Ovary (tissue), 7 donors: ENCODE measurements at regions not wholly inside any gene's neighbourhood (a gene's known extent, or its start where the extent isn't known, plus 50 kb on each side); places are given as distances from the start of the nearest gene placed in this dataset.

Experiments used
- DNase-seq, 5 donors: peaks; one replicate each; pipeline ENCODE4 v3.0.0-alpha.2; 2019 to 2020
- H3K27ac ChIP-seq, 2 donors: fragments of 200-600 bp; one replicate each; pipeline versions ENCODE4 v1.5.1 to v1.8.0; 2019 to 2022
- H3K27me3 ChIP-seq: fragments of 200-600 bp; one replicate; pipeline ENCODE4 v1.8.0; 2022
- H3K36me3 ChIP-seq: fragments of 200-600 bp; sonication (generic); one replicate; pipeline ENCODE4 v1.5.1; 2019
- H3K4me1 ChIP-seq: one replicate; pipeline ENCODE4 v1.8.1; 2013; ENCODE audit warnings: mild to moderate bottlenecking, moderate library complexity; ENCODE audit not compliant: insufficient read depth
- H3K4me3 ChIP-seq: fragments of 200-600 bp; sonication (generic); one replicate; pipeline ENCODE4 v1.5.1; 2017
- H3K9me3 ChIP-seq, 2 donors: fragments of 200-600 bp in 1 of 2; sonication (generic) in 1 of 2; one replicate each; pipeline versions ENCODE4 v1.5.1 to v1.8.1; 2013 to 2019; ENCODE audit warnings: mild to moderate bottlenecking in 1 of 2, moderate library complexity in 1 of 2
- CTCF ChIP-seq, 3 donors: fragments of 450-650 bp in 2 of 3; fragments of 200-600 bp in 1 of 3; IDR thresholded peaks; one replicate each; pipeline versions ENCODE4 v1.5.1 to v1.8.0; 2016 to 2022; ENCODE audit warnings: antibody characterized with exemption in 3 of 3, mild to moderate bottlenecking in 1 of 3
- EP300 ChIP-seq: sonication (generic); formaldehyde crosslinking; IDR thresholded peaks from one replicate; pipeline ENCODE4 v1.6.1; 2017; ENCODE audit warnings: antibody characterized with exemption
- POLR2A ChIP-seq: fragments of 450-650 bp; IDR thresholded peaks from one replicate; pipeline ENCODE4 v1.6.1; 2017; ENCODE audit warnings: antibody characterized with exemption, mild to moderate bottlenecking, moderate library complexity
- WGBS, 3 donors: extraction: QIAGEN DNeasy Blood & Tissue Kit in 1 of 3; methylation state at CpG; one replicate each; pipeline versions ENCODE4 v1.1.5 to v1.1.7; 2013 to 2017; 5-methylcytosine and 5-hydroxymethylcytosine counted together
- intact Hi-C, 4 donors: fragments of 100-400 bp; cut with DNase I; formaldehyde crosslinking; loops; one replicate each; pipeline versions ENCODE4 v1.11.0 to v1.15.1; 2022 to 2023
- donor health status: DM: no; HTN: no; CAD: no; lungs with moderate emphysema.
- donor health status: DM: no; HTN: no; CAD: no.
- donor health status: Bipolar disorder and iron deficiency.
- donor health status: DM: no; HTN: no; CAD: no.
- donor health status: DM: yes; HTN: yes; CAD: no.

GRCh38 chr3:170772175-170772574, 97.8 kb downstream of the RPL22L1 start:
- Histone ChIP-seq H3K4me1 (peaks cover 5% of the 10 kb centered on the region), H3K36me3 (no peaks in the 10 kb centered on the region), H3K27ac (no peak overlapping the region), H3K9me3 (no peaks in the 10 kb centered on the region), H3K4me3 (no peak overlapping the region), H3K27me3 (no peaks in the 10 kb centered on the region)
- no peak for DNase-seq
- WGBS, 3 donors, result 9 to 13% (median 11%) methylated on average over 1 of the region's 1 CpG
- intact Hi-C loops, result no loop called here
- no peak for TF ChIP-seq EP300
- TF ChIP-seq POLR2A, result no peak
- TF ChIP-seq CTCF (IDR thresholded peaks at IDR 0.05), result no peak

DNA sequence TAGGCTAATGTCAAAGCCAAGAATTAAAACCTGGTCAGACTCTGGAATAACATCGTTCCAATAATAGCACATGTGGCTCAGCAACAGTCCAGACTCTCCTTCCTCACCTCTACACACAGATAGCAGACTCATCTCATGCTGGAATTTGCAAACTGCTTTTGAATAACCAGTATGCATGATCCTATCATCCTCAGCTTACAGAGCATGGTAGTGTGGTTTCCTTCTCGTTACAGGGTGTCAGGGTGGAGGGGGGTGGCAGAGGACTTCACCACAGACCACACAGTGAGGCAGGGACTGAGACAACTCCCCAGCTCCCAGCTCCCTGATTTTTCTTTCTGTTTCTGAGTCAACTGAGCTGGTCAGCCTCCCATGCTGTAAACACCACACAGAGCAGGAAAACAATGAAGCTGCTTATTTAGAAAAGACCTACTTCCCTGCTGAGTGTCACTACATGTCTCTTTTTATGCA, 101.6 kb downstream of the RPL22L1 start:
- intact Hi-C loops, result no loop called here
- no peaks in the 10 kb centered on the region for H3K9me3 ChIP-seq
- H3K4me1 ChIP-seq, result peaks cover 3% of the 10 kb centered on the region
- TF ChIP-seq EP300 (no peak), CTCF (IDR thresholded peaks at IDR 0.05) (no peak), POLR2A (no peak)
- no peak for DNase-seq
- 23 to 24% (median 24%) methylated on average over 2 of the region's 2 CpGs for WGBS, 3 donors
- no peak overlapping the region for H3K27ac ChIP-seq
- no peak overlapping the region for H3K4me3 ChIP-seq
- H3K36me3 ChIP-seq, result no peaks in the 10 kb centered on the region
- H3K27me3 ChIP-seq, result no peaks in the 10 kb centered on the region

- Histone ChIP-seq H3K27ac (no peak overlapping the region), H3K4me1 (peaks cover 3% of the 10 kb centered on the region), H3K27me3 (no peaks in the 10 kb centered on the region), H3K36me3 (no peaks in the 10 kb centered on the region), H3K9me3 (no peaks in the 10 kb centered on the region), H3K4me3 (no peak overlapping the region)
- WGBS, 3 donors, result 79 to 91% (median 84%) methylated on average over 1 of the region's 1 CpG
- intact Hi-C loops, result no loop called here
- no peak for DNase-seq
- TF ChIP-seq EP300, result no peak
- no peak for TF ChIP-seq POLR2A
- no peak for TF ChIP-seq CTCF (IDR thresholded peaks at IDR 0.05)
Observed at GRCh38 chr3:170767576-170767941, 102.4 kb downstream of the RPL22L1 start.

DNA sequence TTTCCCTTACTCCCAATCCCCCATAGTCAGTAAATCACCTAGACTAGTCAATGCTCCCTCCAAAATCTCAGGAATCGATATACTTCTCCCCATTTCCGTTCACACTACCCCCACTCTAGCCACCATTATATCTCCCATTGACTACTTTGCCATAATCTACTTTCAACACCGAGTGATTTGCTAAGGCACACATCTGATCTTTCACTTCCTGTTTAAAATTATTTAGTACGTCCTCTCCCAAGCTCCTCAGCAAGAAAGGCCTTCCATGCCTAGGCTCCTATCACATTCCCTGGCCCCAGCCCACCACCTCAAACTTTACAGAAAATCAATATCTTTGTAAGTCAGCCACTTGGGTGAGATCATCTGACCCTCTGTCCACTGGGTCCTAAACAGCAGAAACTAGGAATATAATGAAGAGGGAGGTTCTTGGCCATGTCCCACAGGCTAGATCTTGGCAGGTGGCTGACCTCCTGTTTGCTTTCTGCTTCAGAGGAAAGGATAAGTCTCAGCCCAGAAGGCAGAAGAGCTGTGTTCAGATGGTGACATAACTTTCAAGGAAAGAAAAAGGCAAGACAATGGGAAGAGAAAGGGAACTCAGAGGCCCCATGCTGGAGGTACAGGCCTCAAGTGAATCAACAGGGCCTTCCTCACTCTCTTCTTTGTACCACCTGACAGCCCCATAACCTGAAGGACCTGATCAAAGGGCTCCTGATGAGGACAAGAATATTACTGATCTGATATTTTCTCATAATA, 103.0 kb downstream of the RPL22L1 start:
- 84 to 92% (median 86%) methylated on average over 4 of the region's 4 CpGs for WGBS, 3 donors
- intact Hi-C loops, result no loop called here
- Histone ChIP-seq H3K27me3 (no peaks in the 10 kb centered on the region), H3K4me3 (no peak overlapping the region), H3K4me1 (peaks cover 3% of the 10 kb centered on the region), H3K27ac (no peak overlapping the region), H3K9me3 (no peaks in the 10 kb centered on the region), H3K36me3 (no peaks in the 10 kb centered on the region)
- TF ChIP-seq EP300 (no peak), CTCF (IDR thresholded peaks at IDR 0.05) (no peak), POLR2A (no peak)
- DNase-seq, result no peak
